ENCODE measurements at regions not wholly inside any gene's neighbourhood (a gene's known extent, or its start where the extent isn't known, plus 50 kb on each side); places are given as distances from the start of the nearest gene placed in this dataset.

GRCh38 chr12:82019533-82019932 is 260.4 kb upstream of the PPFIA2 start:
- TF ChIP-seq POLR2A (IDR thresholded peaks at IDR 0.05) (no peak), CTCF (IDR thresholded peaks at IDR 0.05) (no peak)

All from esophagus squamous epithelium (tissue), 4 donors.